ENCODE measurements at regions not wholly inside any gene's neighbourhood (a gene's known extent, or its start where the extent isn't known, plus 50 kb on each side); places are given as distances from the start of the nearest gene placed in this dataset.

DNA sequence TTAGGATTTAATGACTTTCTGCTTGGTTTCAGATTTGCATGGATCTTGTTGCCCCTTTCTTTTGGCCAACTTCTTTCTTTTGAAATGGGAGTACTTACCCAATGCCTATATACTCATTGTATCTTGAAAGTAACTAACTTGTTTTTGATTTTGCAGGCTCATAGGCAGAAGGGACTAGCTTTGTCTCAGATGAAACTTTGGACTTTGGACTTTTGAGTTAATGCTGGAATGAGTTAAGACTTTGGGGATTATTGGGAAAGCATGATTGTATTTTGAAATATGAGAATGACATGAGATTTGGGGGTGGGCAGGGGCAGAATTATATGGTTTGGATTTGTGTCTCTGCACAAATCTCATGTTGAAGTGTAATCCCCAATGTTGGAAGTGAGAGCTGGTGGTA is 657.1 kb downstream of the TMTC2 start:
- TF ChIP-seq, protein P1, sequence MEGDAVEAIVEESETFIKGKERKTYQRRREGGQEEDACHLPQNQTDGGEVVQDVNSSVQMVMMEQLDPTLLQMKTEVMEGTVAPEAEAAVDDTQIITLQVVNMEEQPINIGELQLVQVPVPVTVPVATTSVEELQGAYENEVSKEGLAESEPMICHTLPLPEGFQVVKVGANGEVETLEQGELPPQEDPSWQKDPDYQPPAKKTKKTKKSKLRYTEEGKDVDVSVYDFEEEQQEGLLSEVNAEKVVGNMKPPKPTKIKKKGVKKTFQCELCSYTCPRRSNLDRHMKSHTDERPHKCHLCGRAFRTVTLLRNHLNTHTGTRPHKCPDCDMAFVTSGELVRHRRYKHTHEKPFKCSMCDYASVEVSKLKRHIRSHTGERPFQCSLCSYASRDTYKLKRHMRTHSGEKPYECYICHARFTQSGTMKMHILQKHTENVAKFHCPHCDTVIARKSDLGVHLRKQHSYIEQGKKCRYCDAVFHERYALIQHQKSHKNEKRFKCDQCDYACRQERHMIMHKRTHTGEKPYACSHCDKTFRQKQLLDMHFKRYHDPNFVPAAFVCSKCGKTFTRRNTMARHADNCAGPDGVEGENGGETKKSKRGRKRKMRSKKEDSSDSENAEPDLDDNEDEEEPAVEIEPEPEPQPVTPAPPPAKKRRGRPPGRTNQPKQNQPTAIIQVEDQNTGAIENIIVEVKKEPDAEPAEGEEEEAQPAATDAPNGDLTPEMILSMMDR (optimal IDR thresholded peaks at IDR 0.05 in 1 of 3, IDR thresholded peaks at IDR 0.05 in 1 of 3, conservative IDR thresholded peaks at IDR 0.05 in 1 of 3; ENCODE audit: extremely low read depth in 1 of 3, insufficient read depth in 2 of 3, low read length in 3 of 3) = no peak
- H3K27ac ChIP-seq (ENCODE audit: control insufficient read depth, insufficient read depth, low read length) = no peak overlapping the region
- H3K9ac ChIP-seq (ENCODE audit: control insufficient read depth, extremely low read depth, insufficient read depth, low read length) = no peak overlapping the region
- no peaks in the 10 kb centered on the region for H3K9me3 ChIP-seq (ENCODE audit: control insufficient read depth, low read depth, low read length)
- dilution Hi-C loops (cut with MboI; ENCODE audit: extremely low pct_ligation_motif_present, low sequenced_read_pairs) = no loop called here
- no peaks in the 10 kb centered on the region for H3K4me1 ChIP-seq (ENCODE audit: control insufficient read depth, extremely low read depth, insufficient read depth, low read length)
- no peaks in the 10 kb centered on the region for H3K36me3 ChIP-seq (ENCODE audit: control insufficient read depth in 2 of 2, extremely low read depth in 1 of 2, insufficient read depth in 2 of 2, low read length in 2 of 2)
- no peaks in the 10 kb centered on the region for H3K27me3 ChIP-seq (ENCODE audit: control insufficient read depth, extremely low read depth, insufficient read depth, low read length)
- H3K4me3 ChIP-seq (ENCODE audit: control insufficient read depth in 2 of 3, extremely low read depth in 1 of 3, insufficient read depth in 2 of 3, low read depth in 1 of 3, low read length in 3 of 3) = no peak overlapping the region
- no peak overlapping the region for H3K4me2 ChIP-seq (ENCODE audit: control insufficient read depth, extremely low read depth, insufficient read depth, low read depth, low read length)
- DNase-seq (ENCODE audit: low read depth, low spot score) = no peak
- H3K9me1 ChIP-seq (ENCODE audit: control insufficient read depth, extremely low read depth, insufficient read depth, low read length) = no peaks in the 10 kb centered on the region
- no peak for FAIRE-seq
- no peak overlapping the region for H2AFZ ChIP-seq (ENCODE audit: control insufficient read depth, low read length)
- H3K79me2 ChIP-seq (ENCODE audit: control insufficient read depth, insufficient read depth, low read length) = no peaks in the 10 kb centered on the region
- H4K20me1 ChIP-seq (ENCODE audit: control insufficient read depth, extremely low read depth, insufficient read depth, low read length) = no peaks in the 10 kb centered on the region

DNA sequence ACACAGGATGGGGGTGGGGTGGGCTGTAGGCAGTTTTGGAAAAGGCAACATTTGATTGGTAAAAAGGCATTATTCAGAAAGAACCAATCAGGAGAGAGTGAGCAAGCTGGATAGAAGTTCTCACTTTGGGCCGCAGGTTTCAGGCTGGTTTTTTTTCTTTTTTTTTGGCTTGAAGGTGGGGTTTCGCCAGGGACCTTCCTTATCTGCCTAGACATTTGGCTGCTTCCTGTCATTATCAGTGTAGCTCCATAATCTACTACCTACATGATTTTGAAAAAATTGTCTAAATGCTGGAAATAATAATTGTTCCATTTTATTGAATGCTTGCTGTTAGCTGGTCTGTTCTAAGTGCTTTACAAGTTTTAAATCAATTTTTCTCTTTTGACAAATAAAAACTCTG is 649.0 kb downstream of the TMTC2 start:
- no peak overlapping the region for H2AFZ ChIP-seq (ENCODE audit: control insufficient read depth, low read length)
- FAIRE-seq (no peak), DNase-seq (ENCODE audit: low read depth, low spot score) (no peak)
- H3K36me3 ChIP-seq (ENCODE audit: control insufficient read depth in 2 of 2, extremely low read depth in 1 of 2, insufficient read depth in 2 of 2, low read length in 2 of 2) = no peaks in the 10 kb centered on the region
- dilution Hi-C loops (cut with MboI; ENCODE audit: extremely low pct_ligation_motif_present, low sequenced_read_pairs) = no loop called here
- no peaks in the 10 kb centered on the region for H4K20me1 ChIP-seq (ENCODE audit: control insufficient read depth, extremely low read depth, insufficient read depth, low read length)
- no peaks in the 10 kb centered on the region for H3K27me3 ChIP-seq (ENCODE audit: control insufficient read depth, extremely low read depth, insufficient read depth, low read length)
- H3K4me2 ChIP-seq (ENCODE audit: control insufficient read depth, extremely low read depth, insufficient read depth, low read depth, low read length) = no peak overlapping the region
- no peaks in the 10 kb centered on the region for H3K9me1 ChIP-seq (ENCODE audit: control insufficient read depth, extremely low read depth, insufficient read depth, low read length)
- no peak overlapping the region for H3K4me3 ChIP-seq (ENCODE audit: control insufficient read depth in 2 of 3, extremely low read depth in 1 of 3, insufficient read depth in 2 of 3, low read depth in 1 of 3, low read length in 3 of 3)
- TF ChIP-seq, protein P1 (optimal IDR thresholded peaks at IDR 0.05 in 1 of 3, IDR thresholded peaks at IDR 0.05 in 1 of 3, conservative IDR thresholded peaks at IDR 0.05 in 1 of 3; ENCODE audit: extremely low read depth in 1 of 3, insufficient read depth in 2 of 3, low read length in 3 of 3) = no peak
- no peak for TF ChIP-seq EZH2 (IDR thresholded peaks at IDR 0.05; ENCODE audit: low read length)
- H3K9me3 ChIP-seq (ENCODE audit: control insufficient read depth, low read depth, low read length) = no peaks in the 10 kb centered on the region
- no peak overlapping the region for H3K27ac ChIP-seq (ENCODE audit: control insufficient read depth, insufficient read depth, low read length)
- no peaks in the 10 kb centered on the region for H3K4me1 ChIP-seq (ENCODE audit: control insufficient read depth, extremely low read depth, insufficient read depth, low read length)
- H3K79me2 ChIP-seq (ENCODE audit: control insufficient read depth, insufficient read depth, low read length) = no peaks in the 10 kb centered on the region
- no peak overlapping the region for H3K9ac ChIP-seq (ENCODE audit: control insufficient read depth, extremely low read depth, insufficient read depth, low read length)

Measured in keratinocyte (primary cell).